ENCODE measurements at regions not wholly inside any gene's neighbourhood (a gene's known extent, or its start where the extent isn't known, plus 50 kb on each side); places are given as distances from the start of the nearest gene placed in this dataset.
"Not testable (repeated sequence)": the region's sequence is repeated elsewhere in the genome, so short reads cannot be mapped to it uniquely, and the experiment has no call there.

- Histone ChIP-seq H3K4me2 (ENCODE audit: low read depth, low read length, poor library complexity, severe bottlenecking) (no peak overlapping the region), H3K36me3 (ENCODE audit: insufficient read depth, low read length) (no peaks in the 10 kb centered on the region), H2AFZ (ENCODE audit: low read length) (no peak overlapping the region), H3K27me3 (ENCODE audit: low read length) (no peaks in the 10 kb centered on the region), H3K4me1 (ENCODE audit: low read length) (no peaks in the 10 kb centered on the region), H3K9me3 (ENCODE audit: low read length) (no peaks in the 10 kb centered on the region), H3K79me2 (ENCODE audit: low read length) (no peaks in the 10 kb centered on the region), H3K4me3 (ENCODE audit: low read length) (no peak overlapping the region), H3K27ac (ENCODE audit: low read length) (no peak overlapping the region), H3K9me2 (replicated peaks; ENCODE audit: insufficient read depth, low read length) (no peaks in the 10 kb centered on the region), H3K9ac (ENCODE audit: low read length) (no peak overlapping the region), H4K20me1 (ENCODE audit: insufficient read depth, low read depth, low read length) (no peaks in the 10 kb centered on the region)
- no peak for DNase-seq
Measured at GRCh38 chr18:10143596-10143995, 229.8 kb downstream of the VAPA start.

GRCh38 chr18:10145546-10145945 lies 231.7 kb downstream of the VAPA start:
- H2AFZ ChIP-seq (ENCODE audit: low read length) = no peak overlapping the region
- no peaks in the 10 kb centered on the region for H3K9me3 ChIP-seq (ENCODE audit: low read length)
- no peak for DNase-seq
- H3K79me2 ChIP-seq (ENCODE audit: low read length) = no peaks in the 10 kb centered on the region
- no peak overlapping the region for H3K27ac ChIP-seq (ENCODE audit: low read length)
- no peak overlapping the region for H3K4me3 ChIP-seq (ENCODE audit: low read length)
- no peaks in the 10 kb centered on the region for H3K4me1 ChIP-seq (ENCODE audit: low read length)
- H4K20me1 ChIP-seq (ENCODE audit: insufficient read depth, low read depth, low read length) = no peaks in the 10 kb centered on the region
- H3K9me2 ChIP-seq (replicated peaks; ENCODE audit: insufficient read depth, low read length) = no peaks in the 10 kb centered on the region
- H3K9ac ChIP-seq (ENCODE audit: low read length) = no peak overlapping the region
- no peaks in the 10 kb centered on the region for H3K36me3 ChIP-seq (ENCODE audit: insufficient read depth, low read length)
- H3K27me3 ChIP-seq (ENCODE audit: low read length) = no peaks in the 10 kb centered on the region
- no peak overlapping the region for H3K4me2 ChIP-seq (ENCODE audit: low read depth, low read length, poor library complexity, severe bottlenecking)

- H3K79me2 ChIP-seq (ENCODE audit: low read length) = no peaks in the 10 kb centered on the region
- DNase-seq = no peak
- no peak overlapping the region for H3K27ac ChIP-seq (ENCODE audit: low read length)
- H3K4me1 ChIP-seq (ENCODE audit: low read length) = no peaks in the 10 kb centered on the region
- H3K4me3 ChIP-seq (ENCODE audit: low read length) = no peak overlapping the region
- H3K9me3 ChIP-seq (ENCODE audit: low read length) = no peaks in the 10 kb centered on the region
- no peaks in the 10 kb centered on the region for H4K20me1 ChIP-seq (ENCODE audit: insufficient read depth, low read depth, low read length)
- no peaks in the 10 kb centered on the region for H3K36me3 ChIP-seq (ENCODE audit: insufficient read depth, low read length)
- H3K27me3 ChIP-seq (ENCODE audit: low read length) = no peaks in the 10 kb centered on the region
- no peak overlapping the region for H3K4me2 ChIP-seq (ENCODE audit: low read depth, low read length, poor library complexity, severe bottlenecking)
- H2AFZ ChIP-seq (ENCODE audit: low read length) = no peak overlapping the region
- H3K9me2 ChIP-seq (replicated peaks; ENCODE audit: insufficient read depth, low read length) = no peaks in the 10 kb centered on the region
- no peak overlapping the region for H3K9ac ChIP-seq (ENCODE audit: low read length)
Measured at GRCh38 chr18:10147226-10147625, 233.4 kb downstream of the VAPA start.

- Histone ChIP-seq H3K9ac (ENCODE audit: low read length) (no peak overlapping the region), H3K79me2 (ENCODE audit: low read length) (no peaks in the 10 kb centered on the region), H4K20me1 (ENCODE audit: insufficient read depth, low read depth, low read length) (no peaks in the 10 kb centered on the region), H3K27ac (ENCODE audit: low read length) (no peak overlapping the region), H3K27me3 (ENCODE audit: low read length) (no peaks in the 10 kb centered on the region), H2AFZ (ENCODE audit: low read length) (no peak overlapping the region), H3K4me2 (ENCODE audit: low read depth, low read length, poor library complexity, severe bottlenecking) (no peak overlapping the region), H3K9me2 (replicated peaks; ENCODE audit: insufficient read depth, low read length) (no peaks in the 10 kb centered on the region), H3K9me3 (ENCODE audit: low read length) (no peaks in the 10 kb centered on the region), H3K36me3 (ENCODE audit: insufficient read depth, low read length) (no peaks in the 10 kb centered on the region), H3K4me3 (ENCODE audit: low read length) (no peak overlapping the region), H3K4me1 (ENCODE audit: low read length) (no peaks in the 10 kb centered on the region)
- no peak for DNase-seq
Measured at GRCh38 chr18:10147752-10148151, 233.9 kb downstream of the VAPA start.

- no peak for DNase-seq
- H3K9me2 ChIP-seq (replicated peaks; ENCODE audit: insufficient read depth, low read length) = no peaks in the 10 kb centered on the region
- no peak overlapping the region for H3K9ac ChIP-seq (ENCODE audit: low read length)
- no peaks in the 10 kb centered on the region for H4K20me1 ChIP-seq (ENCODE audit: insufficient read depth, low read depth, low read length)
- H3K4me1 ChIP-seq (ENCODE audit: low read length) = no peaks in the 10 kb centered on the region
- H3K4me2 ChIP-seq (ENCODE audit: low read depth, low read length, poor library complexity, severe bottlenecking) = no peak overlapping the region
- H3K4me3 ChIP-seq (ENCODE audit: low read length) = no peak overlapping the region
- H2AFZ ChIP-seq (ENCODE audit: low read length) = no peak overlapping the region
- no peak overlapping the region for H3K27ac ChIP-seq (ENCODE audit: low read length)
- H3K27me3 ChIP-seq (ENCODE audit: low read length) = no peaks in the 10 kb centered on the region
- H3K36me3 ChIP-seq (ENCODE audit: insufficient read depth, low read length) = no peaks in the 10 kb centered on the region
- H3K79me2 ChIP-seq (ENCODE audit: low read length) = no peaks in the 10 kb centered on the region
- H3K9me3 ChIP-seq (ENCODE audit: low read length) = no peaks in the 10 kb centered on the region
Measured at GRCh38 chr18:10148189-10148929, 234.5 kb downstream of the VAPA start.

GRCh38 chr18:10149768-10150556 lies 236.1 kb downstream of the VAPA start:
- H3K9me2 ChIP-seq (replicated peaks; ENCODE audit: insufficient read depth, low read length) = no peaks in the 10 kb centered on the region
- H3K9ac ChIP-seq (ENCODE audit: low read length) = no peak overlapping the region
- no peak overlapping the region for H2AFZ ChIP-seq (ENCODE audit: low read length)
- DNase-seq = no peak
- H3K36me3 ChIP-seq (ENCODE audit: insufficient read depth, low read length) = no peaks in the 10 kb centered on the region
- H3K79me2 ChIP-seq (ENCODE audit: low read length) = no peaks in the 10 kb centered on the region
- H3K4me3 ChIP-seq (ENCODE audit: low read length) = no peak overlapping the region
- no peaks in the 10 kb centered on the region for H4K20me1 ChIP-seq (ENCODE audit: insufficient read depth, low read depth, low read length)
- no peaks in the 10 kb centered on the region for H3K27me3 ChIP-seq (ENCODE audit: low read length)
- no peak overlapping the region for H3K4me2 ChIP-seq (ENCODE audit: low read depth, low read length, poor library complexity, severe bottlenecking)
- no peaks in the 10 kb centered on the region for H3K4me1 ChIP-seq (ENCODE audit: low read length)
- H3K27ac ChIP-seq (ENCODE audit: low read length) = no peak overlapping the region
- no peaks in the 10 kb centered on the region for H3K9me3 ChIP-seq (ENCODE audit: low read length)

GRCh38 chr18:10150576-10150975 lies 236.8 kb downstream of the VAPA start:
- not testable (repeated sequence) for H3K9me3 ChIP-seq (ENCODE audit: low read length); H3K79me2 ChIP-seq (ENCODE audit: low read length); H3K9me2 ChIP-seq (replicated peaks; ENCODE audit: insufficient read depth, low read length); DNase-seq; H3K27ac ChIP-seq (ENCODE audit: low read length); H4K20me1 ChIP-seq (ENCODE audit: insufficient read depth, low read depth, low read length); H2AFZ ChIP-seq (ENCODE audit: low read length); H3K4me3 ChIP-seq (ENCODE audit: low read length); H3K4me1 ChIP-seq (ENCODE audit: low read length); H3K9ac ChIP-seq (ENCODE audit: low read length); H3K4me2 ChIP-seq (ENCODE audit: low read depth, low read length, poor library complexity, severe bottlenecking); H3K36me3 ChIP-seq (ENCODE audit: insufficient read depth, low read length); H3K27me3 ChIP-seq (ENCODE audit: low read length)

- H3K9me2 ChIP-seq (replicated peaks; ENCODE audit: insufficient read depth, low read length) = no peaks in the 10 kb centered on the region
- H3K79me2 ChIP-seq (ENCODE audit: low read length) = no peaks in the 10 kb centered on the region
- no peaks in the 10 kb centered on the region for H3K27me3 ChIP-seq (ENCODE audit: low read length)
- no peak overlapping the region for H3K4me2 ChIP-seq (ENCODE audit: low read depth, low read length, poor library complexity, severe bottlenecking)
- H3K4me1 ChIP-seq (ENCODE audit: low read length) = no peaks in the 10 kb centered on the region
- no peak for DNase-seq
- H3K36me3 ChIP-seq (ENCODE audit: insufficient read depth, low read length) = no peaks in the 10 kb centered on the region
- H4K20me1 ChIP-seq (ENCODE audit: insufficient read depth, low read depth, low read length) = no peaks in the 10 kb centered on the region
- H3K9ac ChIP-seq (ENCODE audit: low read length) = no peak overlapping the region
- no peak overlapping the region for H3K27ac ChIP-seq (ENCODE audit: low read length)
- H2AFZ ChIP-seq (ENCODE audit: low read length) = no peak overlapping the region
- H3K4me3 ChIP-seq (ENCODE audit: low read length) = no peak overlapping the region
- H3K9me3 ChIP-seq (ENCODE audit: low read length) = no peaks in the 10 kb centered on the region
Measured at GRCh38 chr18:10152475-10152874, 238.7 kb downstream of the VAPA start.
